ENCODE measurements at regions not wholly inside any gene's neighbourhood (a gene's known extent, or its start where the extent isn't known, plus 50 kb on each side); places are given as distances from the start of the nearest gene placed in this dataset.

DNA sequence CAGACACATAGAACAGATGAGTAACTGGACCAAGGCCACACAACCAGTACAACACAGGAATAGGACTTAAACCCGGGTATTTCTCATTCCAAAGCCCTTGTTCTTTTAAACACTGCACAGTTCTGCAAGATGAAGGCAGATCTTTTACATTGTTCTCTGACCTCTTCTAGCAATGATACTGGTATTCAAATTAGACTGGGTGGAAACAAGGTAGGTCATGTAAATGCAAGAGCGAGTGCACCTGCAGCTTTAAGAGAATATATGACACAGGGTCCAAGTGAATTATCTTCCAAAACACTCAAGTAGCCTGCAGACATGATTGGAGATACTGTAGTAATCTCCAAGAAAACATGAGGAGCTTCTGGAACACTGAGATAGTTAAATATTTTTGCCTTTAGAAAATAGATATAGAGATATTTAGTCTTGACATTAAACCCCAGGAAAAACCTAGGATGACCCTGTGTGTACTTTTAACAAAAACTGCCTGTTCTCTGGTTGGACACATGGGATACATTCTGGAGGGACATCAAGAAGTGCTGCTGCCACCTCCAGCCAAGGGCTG is 130.6 kb upstream of the EPB41L4A start:
- no TSS peak for BruUV-seq (replicated peaks)

DNA sequence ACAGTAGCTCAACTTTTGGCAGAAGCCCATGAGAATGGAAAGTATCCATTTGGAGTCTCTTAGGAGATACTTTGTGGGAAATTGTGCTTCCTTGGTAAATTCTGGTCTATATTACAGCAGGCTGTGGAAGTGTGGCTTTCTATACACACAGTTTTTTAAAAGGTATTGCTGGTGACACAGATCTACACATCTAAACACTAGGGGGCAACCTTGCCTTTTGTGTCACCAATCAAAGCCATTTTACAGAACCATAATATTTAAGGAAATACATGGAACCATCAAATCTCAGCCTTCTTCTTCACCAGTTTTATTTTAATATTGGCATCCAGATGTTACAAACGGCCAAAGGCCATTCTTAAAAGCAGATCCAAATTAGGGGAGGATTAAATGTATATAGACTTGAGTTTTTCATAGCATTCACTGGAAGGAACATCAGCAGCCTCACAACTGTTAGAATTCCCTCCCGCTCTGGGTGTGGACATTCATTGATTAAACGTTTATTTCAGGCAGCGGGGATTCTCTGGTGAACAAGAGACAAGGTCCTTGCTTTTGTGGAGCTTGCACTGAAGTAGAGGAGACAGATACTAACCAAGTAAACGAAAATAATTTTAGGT is 132.4 kb upstream of the EPB41L4A start:
- H3K27me3 ChIP-seq (replicated peaks; ENCODE audit: control insufficient read depth, insufficient read depth, low read length): no peaks in the 10 kb centered on the region
- POLR2A ChIA-PET: no interaction called here
- Mint-ChIP-seq H3K9me3 (ENCODE audit: unreplicated experiment) (no peaks in the 10 kb centered on the region), H3K27me3 (ENCODE audit: insufficient read depth, unreplicated experiment) (peaks cover 6% of the 10 kb centered on the region), H3K36me3 (ENCODE audit: insufficient read depth, unreplicated experiment) (no peaks in the 10 kb centered on the region), H3K4me3 (ENCODE audit: unreplicated experiment) (no peak overlapping the region), H3K27ac (ENCODE audit: unreplicated experiment) (no peak overlapping the region), H3K4me1 (ENCODE audit: low read depth, unreplicated experiment) (no peaks in the 10 kb centered on the region)
- no TSS peak for BruUV-seq (replicated peaks)
- CTCF ChIA-PET: interaction anchor here (0.7 to 1.0 kb wide), 2 partner anchors 53 to 297 kb away, joined by 4 to 5 read pairs; no protein-coding TSS in a partner anchor
- no peaks in the 10 kb centered on the region for H3K9me3 ChIP-seq
- H3K36me3 ChIP-seq (ENCODE audit: control insufficient read depth, insufficient read depth, low read length): no peaks in the 10 kb centered on the region
- TF ChIP-seq, protein P1, sequence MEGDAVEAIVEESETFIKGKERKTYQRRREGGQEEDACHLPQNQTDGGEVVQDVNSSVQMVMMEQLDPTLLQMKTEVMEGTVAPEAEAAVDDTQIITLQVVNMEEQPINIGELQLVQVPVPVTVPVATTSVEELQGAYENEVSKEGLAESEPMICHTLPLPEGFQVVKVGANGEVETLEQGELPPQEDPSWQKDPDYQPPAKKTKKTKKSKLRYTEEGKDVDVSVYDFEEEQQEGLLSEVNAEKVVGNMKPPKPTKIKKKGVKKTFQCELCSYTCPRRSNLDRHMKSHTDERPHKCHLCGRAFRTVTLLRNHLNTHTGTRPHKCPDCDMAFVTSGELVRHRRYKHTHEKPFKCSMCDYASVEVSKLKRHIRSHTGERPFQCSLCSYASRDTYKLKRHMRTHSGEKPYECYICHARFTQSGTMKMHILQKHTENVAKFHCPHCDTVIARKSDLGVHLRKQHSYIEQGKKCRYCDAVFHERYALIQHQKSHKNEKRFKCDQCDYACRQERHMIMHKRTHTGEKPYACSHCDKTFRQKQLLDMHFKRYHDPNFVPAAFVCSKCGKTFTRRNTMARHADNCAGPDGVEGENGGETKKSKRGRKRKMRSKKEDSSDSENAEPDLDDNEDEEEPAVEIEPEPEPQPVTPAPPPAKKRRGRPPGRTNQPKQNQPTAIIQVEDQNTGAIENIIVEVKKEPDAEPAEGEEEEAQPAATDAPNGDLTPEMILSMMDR (IDR thresholded peaks at IDR 0.05; ENCODE audit: insufficient read depth in 1 of 2, low read depth in 1 of 2, low read length in 1 of 2, severe bottlenecking in 1 of 2, unreplicated experiment in 1 of 2): peak; percentile 69 to 71
- DNase-seq: peak in 1 of 2 experiments; percentile 58
- intact Hi-C loops (cut with micrococcal nuclease; ENCODE audit: unreplicated experiment): loop anchor here (1.0 to 10.0 kb wide), 6 partner anchors 54 to 1055 kb away; partner anchors contain the start of gene REEP5
- H3K4me1 ChIP-seq: no peaks in the 10 kb centered on the region
- H3K4me3 ChIP-seq (ENCODE audit: low read depth, low read length): no peak overlapping the region

More for the DNA sequence above, 130.6 kb upstream of the EPB41L4A start:
- no peak for DNase-seq
- ChIA-PET POLR2A (interaction anchor here (0.7 kb wide), 1 partner anchor 382 kb away, joined by 3 read pairs; no protein-coding TSS in a partner anchor), CTCF (no interaction called here)
- H3K4me3 Mint-ChIP-seq (ENCODE audit: unreplicated experiment): no peak overlapping the region
- no peak overlapping the region for H3K4me3 ChIP-seq (ENCODE audit: low read depth, low read length)
- no peaks in the 10 kb centered on the region for H3K9me3 ChIP-seq
- peaks cover 6% of the 10 kb centered on the region for H3K27me3 Mint-ChIP-seq (ENCODE audit: insufficient read depth, unreplicated experiment)
- intact Hi-C loops (cut with micrococcal nuclease; ENCODE audit: unreplicated experiment): loop anchor here (10.0 kb wide), 1 partner anchor 375 kb away; the partner anchor contains the start of gene REEP5
- H3K27ac Mint-ChIP-seq (ENCODE audit: unreplicated experiment): no peak overlapping the region
- no peaks in the 10 kb centered on the region for H3K4me1 ChIP-seq
- TF ChIP-seq, protein P1 (IDR thresholded peaks at IDR 0.05; ENCODE audit: insufficient read depth in 1 of 2, low read depth in 1 of 2, low read length in 1 of 2, severe bottlenecking in 1 of 2, unreplicated experiment in 1 of 2): no peak
- no peaks in the 10 kb centered on the region for H3K9me3 Mint-ChIP-seq (ENCODE audit: unreplicated experiment)
- H3K27me3 ChIP-seq (replicated peaks; ENCODE audit: control insufficient read depth, insufficient read depth, low read length): no peaks in the 10 kb centered on the region
- H3K36me3 Mint-ChIP-seq (ENCODE audit: insufficient read depth, unreplicated experiment): no peaks in the 10 kb centered on the region
- H3K36me3 ChIP-seq (ENCODE audit: control insufficient read depth, insufficient read depth, low read length): no peaks in the 10 kb centered on the region
- no peaks in the 10 kb centered on the region for H3K4me1 Mint-ChIP-seq (ENCODE audit: low read depth, unreplicated experiment)

DNA sequence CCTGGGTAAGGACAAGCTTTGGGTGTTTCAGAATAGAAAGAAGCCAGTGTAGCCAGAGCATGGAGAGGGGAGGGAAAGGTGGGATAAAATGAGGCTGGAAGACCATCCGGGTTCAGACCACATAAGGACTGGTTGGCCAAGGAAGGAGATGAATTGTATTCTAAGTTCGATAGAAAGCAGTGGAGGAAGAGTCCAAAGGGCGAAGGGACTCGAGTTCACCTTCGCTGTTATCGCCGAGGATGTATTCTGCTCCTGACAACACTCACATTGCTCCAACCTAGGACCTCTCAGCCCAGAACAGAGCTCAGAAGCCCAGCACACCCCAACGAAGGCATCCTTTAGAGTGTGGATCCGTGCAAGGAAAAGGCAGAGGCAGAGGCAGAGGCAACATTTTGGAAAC is 133.1 kb upstream of the EPB41L4A start:
- DNase-seq: no peak
- CTCF ChIA-PET: interaction anchor here (1.8 kb wide), 1 partner anchor 296 kb away, joined by 6 read pairs; no protein-coding TSS in a partner anchor
- Histone ChIP-seq H3K4me1 (no peaks in the 10 kb centered on the region), H3K4me3 (ENCODE audit: low read depth, low read length) (no peak overlapping the region), H3K27me3 (replicated peaks; ENCODE audit: control insufficient read depth, insufficient read depth, low read length) (no peaks in the 10 kb centered on the region), H3K9me3 (no peaks in the 10 kb centered on the region), H3K36me3 (ENCODE audit: control insufficient read depth, insufficient read depth, low read length) (no peaks in the 10 kb centered on the region)
- Mint-ChIP-seq H3K27me3 (ENCODE audit: insufficient read depth, unreplicated experiment) (peaks cover 6% of the 10 kb centered on the region), H3K36me3 (ENCODE audit: insufficient read depth, unreplicated experiment) (no peaks in the 10 kb centered on the region), H3K9me3 (ENCODE audit: unreplicated experiment) (no peaks in the 10 kb centered on the region), H3K4me1 (ENCODE audit: low read depth, unreplicated experiment) (no peaks in the 10 kb centered on the region), H3K4me3 (ENCODE audit: unreplicated experiment) (no peak overlapping the region), H3K27ac (ENCODE audit: unreplicated experiment) (no peak overlapping the region)
- BruUV-seq (replicated peaks): no TSS peak
- TF ChIP-seq, protein P1 (IDR thresholded peaks at IDR 0.05; ENCODE audit: insufficient read depth in 1 of 2, low read depth in 1 of 2, low read length in 1 of 2, severe bottlenecking in 1 of 2, unreplicated experiment in 1 of 2): no peak
- intact Hi-C loops (cut with micrococcal nuclease; ENCODE audit: unreplicated experiment): loop anchor here (10.0 kb wide), 1 partner anchor 373 kb away; the partner anchor contains the start of gene REEP5
- POLR2A ChIA-PET: no interaction called here
